HEK293T (cell line): ENCODE measurements at regions not wholly inside any gene's neighbourhood (a gene's known extent, or its start where the extent isn't known, plus 50 kb on each side); places are given as distances from the start of the nearest gene placed in this dataset.

Experiments used
- CTCF ChIA-PET: fragments of 350-600 bp; formaldehyde crosslinking; extraction: SDS; loops from one replicate; lab custom pipeline; 2021; ENCODE audit warnings: antibody characterized with exemption, inconsistent platforms; lab: Yijun Ruan, JAX
- POLR2A ChIA-PET: fragments of 350-600 bp; formaldehyde crosslinking; extraction: SDS; loops from one replicate; lab custom pipeline; 2020; ENCODE audit warnings: antibody characterized with exemption, inconsistent platforms; lab: Yijun Ruan, JAX
- DNase-seq: peaks from one replicate; pipeline ENCODE4 v3.0.0; 2012; ENCODE audit warnings: mixed read lengths; ENCODE audit errors: extremely low spot score
- ARNT ChIP-seq: fragments of 450-650 bp; IDR thresholded peaks from 2 replicates; pipeline ENCODE4 v1.6.1; 2017; ENCODE audit warnings: mild to moderate bottlenecking
- BHLHE40 ChIP-seq: fragments of 450-650 bp; IDR thresholded peaks from 2 replicates; pipeline ENCODE4 v1.6.1; 2016; ENCODE audit warnings: mild to moderate bottlenecking, moderate library complexity, borderline replicate concordance
- CTBP1 ChIP-seq: fragments of 450-650 bp; IDR thresholded peaks from 2 replicates; pipeline ENCODE4 v1.6.1; 2016; ENCODE audit warnings: borderline replicate concordance
- ELF4 ChIP-seq: fragments of 450-650 bp; IDR thresholded peaks from 2 replicates; pipeline ENCODE4 v1.6.1; 2017; ENCODE audit warnings: antibody characterized with exemption
- FOXA1 ChIP-seq: fragments of 450-650 bp; IDR thresholded peaks from 2 replicates; pipeline ENCODE4 v1.6.1; 2016; ENCODE audit warnings: mild to moderate bottlenecking
- FOXK2 ChIP-seq: fragments of 450-650 bp; IDR thresholded peaks from 2 replicates; pipeline ENCODE4 v1.6.1; 2016; ENCODE audit warnings: mild to moderate bottlenecking
- FOXM1 ChIP-seq: fragments of 450-650 bp; IDR thresholded peaks from 2 replicates; pipeline ENCODE4 v1.6.1; 2017; ENCODE audit warnings: mild to moderate bottlenecking, borderline replicate concordance
- HDGF ChIP-seq: fragments of 450-650 bp; IDR thresholded peaks from 2 replicates; pipeline ENCODE4 v1.6.1; 2017; ENCODE audit warnings: antibody characterized with exemption, borderline replicate concordance
- L3MBTL2 ChIP-seq: fragments of 450-650 bp; conservative IDR thresholded peaks from 2 replicates; pipeline ENCODE4 v1.6.1; 2016; ENCODE audit warnings: mild to moderate bottlenecking
- LEF1 ChIP-seq: fragments of 450-650 bp; IDR thresholded peaks from 2 replicates; pipeline ENCODE4 v1.6.1; 2017; ENCODE audit warnings: mild to moderate bottlenecking, borderline replicate concordance
- NFRKB ChIP-seq: fragments of 450-650 bp; IDR thresholded peaks from 2 replicates; pipeline ENCODE4 v1.6.1; 2016; ENCODE audit warnings: mild to moderate bottlenecking, moderate library complexity
- PKNOX1 ChIP-seq: fragments of 450-650 bp; IDR thresholded peaks from 2 replicates; pipeline ENCODE4 v1.6.1; 2016
- SP1 ChIP-seq: fragments of 450-650 bp; IDR thresholded peaks from 2 replicates; pipeline ENCODE4 v1.6.1; 2017
- SUZ12 ChIP-seq: fragments of 450-650 bp; IDR thresholded peaks from 2 replicates; pipeline ENCODE4 v1.6.1; 2016; ENCODE audit warnings: mild to moderate bottlenecking
- TARDBP ChIP-seq: fragments of 450-650 bp; IDR thresholded peaks from 2 replicates; pipeline ENCODE4 v1.6.1; 2016
- ZNF384 ChIP-seq: fragments of 450-650 bp; IDR thresholded peaks from 2 replicates; pipeline ENCODE4 v1.6.1; 2016

- POLR2A ChIA-PET, result no interaction called here
- TF ChIP-seq L3MBTL2 (no peak), SUZ12 (no peak), LEF1 (no peak), SP1 (no peak), BHLHE40 (no peak), FOXA1 (no peak), TARDBP (no peak), ELF4 (no peak), CTBP1 (no peak), NFRKB (no peak), HDGF (no peak), FOXM1 (no peak), ARNT (no peak), FOXK2 (no peak), PKNOX1 (no peak), ZNF384 (no peak)
- DNase-seq, result no peak
- CTCF ChIA-PET, result interaction anchor here (0.6 to 0.7 kb wide), 2 partner anchors 334 to 904 kb away, joined by 3 to 5 read pairs; no protein-coding TSS in a partner anchor
These were observed 166.0 kb upstream of the KLF12 start for GRCh38 chr13:74300162-74300561.

DNA sequence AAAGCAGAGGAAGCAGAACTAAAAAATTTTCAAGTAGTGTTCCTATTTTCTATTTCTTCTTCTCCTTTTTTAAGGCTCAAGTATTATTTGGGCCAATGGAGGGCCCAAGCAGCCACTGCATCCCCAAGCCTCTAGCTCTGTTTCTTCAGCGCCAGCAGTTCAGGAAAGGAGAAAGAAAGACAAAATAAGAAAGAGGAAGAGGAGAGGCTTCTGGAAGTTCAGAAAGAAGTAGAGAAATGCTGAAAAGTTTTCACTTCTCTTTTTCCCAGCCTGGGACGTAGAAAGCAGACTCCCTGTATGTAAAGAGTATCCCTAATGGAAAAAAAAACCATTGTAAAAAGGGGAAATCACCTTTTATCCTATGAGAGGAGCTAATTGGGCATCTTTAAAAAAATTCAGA is 165.5 kb upstream of the KLF12 start:
- DNase-seq, result no peak
- TF ChIP-seq ZNF384, result no peak
- TF ChIP-seq SP1, result no peak
- TF ChIP-seq LEF1, result no peak
- TF ChIP-seq ELF4, result no peak
- no peak for TF ChIP-seq FOXK2
- TF ChIP-seq CTBP1, result no peak
- no peak for TF ChIP-seq PKNOX1
- TF ChIP-seq HDGF, result no peak
- TF ChIP-seq SUZ12, result no peak
- no peak for TF ChIP-seq NFRKB
- no peak for TF ChIP-seq ARNT
- TF ChIP-seq FOXM1, result no peak
- no peak for TF ChIP-seq BHLHE40
- no peak for TF ChIP-seq FOXA1
- TF ChIP-seq L3MBTL2, result no peak
- no peak for TF ChIP-seq TARDBP
- ChIA-PET POLR2A (no interaction called here), CTCF (interaction anchor here (0.6 to 0.7 kb wide), 2 partner anchors 334 to 904 kb away, joined by 3 to 5 read pairs; no protein-coding TSS in a partner anchor)

- no peak for DNase-seq
- TF ChIP-seq ZNF384 (no peak), SP1 (no peak), ARNT (no peak), FOXA1 (no peak), PKNOX1 (no peak), LEF1 (no peak), L3MBTL2 (no peak), NFRKB (no peak), BHLHE40 (no peak), CTBP1 (no peak)
- ChIA-PET POLR2A (no interaction called here), CTCF (no interaction called here)
These were observed 164.7 kb upstream of the KLF12 start for GRCh38 chr13:74298923-74299322.

DNA sequence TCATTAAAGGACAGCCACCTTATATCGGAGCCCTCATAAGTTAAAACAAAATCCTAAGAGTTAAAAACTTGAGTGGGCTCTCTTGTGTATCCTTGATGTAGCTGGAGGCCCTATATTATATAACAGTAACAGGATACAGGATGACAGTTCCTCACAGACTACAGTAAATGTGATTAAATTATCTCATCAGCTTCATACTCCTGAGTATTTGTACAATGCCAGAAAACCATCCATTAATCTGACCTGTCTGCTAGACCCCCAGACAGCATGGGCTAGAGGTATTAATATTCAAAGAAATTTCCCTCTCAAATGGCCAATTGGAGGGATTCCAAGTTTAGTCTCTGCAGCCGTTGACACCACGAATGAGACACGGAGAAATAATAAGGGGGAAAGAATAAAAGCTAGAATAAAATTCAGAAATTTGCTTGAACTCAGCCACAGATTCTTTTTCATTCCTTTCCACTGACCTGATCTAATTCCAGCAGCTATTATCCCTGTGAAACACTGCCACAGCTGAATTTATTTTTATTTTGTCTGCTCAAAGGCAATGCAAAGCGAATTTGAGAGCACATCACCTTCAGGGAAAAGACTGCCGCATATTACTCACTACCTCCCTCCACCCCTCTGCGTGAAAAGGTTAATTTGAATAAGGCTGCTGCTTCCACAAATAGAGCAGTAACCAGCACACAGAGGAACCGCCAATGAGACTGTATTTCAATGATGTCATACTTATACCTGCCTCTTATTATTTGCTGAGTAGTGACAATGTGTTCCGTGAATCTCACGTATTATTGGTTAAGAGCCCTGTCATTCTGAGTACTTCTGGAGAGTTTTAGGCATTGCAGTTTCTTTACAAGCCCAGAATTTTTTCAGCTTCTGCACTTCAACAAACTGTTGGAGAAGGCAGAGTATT is 155.9 kb upstream of the KLF12 start:
- POLR2A ChIA-PET, result interaction anchor here (1.0 to 1.8 kb wide), 3 partner anchors 34 to 156 kb away, joined by 3 to 5 read pairs (median 4); partner anchors contain the start of gene KLF12
- CTCF ChIA-PET, result interaction anchor here (1.8 kb wide), 1 partner anchor 35 kb away, joined by 4 read pairs; no protein-coding TSS in a partner anchor
- peak; percentile 88 for DNase-seq
- TF ChIP-seq ZNF384 (no peak), PKNOX1 (peak; percentile 100)

DNA sequence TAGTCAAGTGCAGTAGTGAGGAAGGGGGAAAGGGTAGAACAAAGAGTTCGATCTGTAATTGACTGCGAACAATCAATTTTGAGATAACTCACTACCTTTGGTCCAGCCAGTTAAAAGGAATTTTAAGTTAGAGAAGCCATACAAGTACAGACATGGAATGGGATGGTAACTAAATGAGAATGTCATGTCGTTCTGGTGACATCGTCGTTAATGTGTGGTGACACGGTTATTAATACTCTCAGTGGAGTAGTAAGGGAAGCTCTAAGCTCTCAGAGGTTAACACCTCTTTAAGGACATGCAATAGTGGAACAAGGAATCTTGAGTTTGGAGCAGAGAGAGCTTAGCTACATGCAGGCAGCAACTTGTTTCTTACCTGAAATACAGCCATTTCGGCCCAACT is 154.9 kb upstream of the KLF12 start:
- CTCF ChIA-PET, result interaction anchor here (1.2 to 1.8 kb wide), 5 partner anchors 12 to 930 kb away, joined by 3 to 6 read pairs (median 5); no protein-coding TSS in a partner anchor
- peak; percentile 3; the same call in 1 of the 2 replicates for TF ChIP-seq PKNOX1
- TF ChIP-seq SUZ12, result no peak
- TF ChIP-seq FOXM1, result no peak
- TF ChIP-seq BHLHE40, result no peak
- no peak for TF ChIP-seq CTBP1
- no peak for TF ChIP-seq FOXK2
- TF ChIP-seq L3MBTL2, result no peak
- POLR2A ChIA-PET, result interaction anchor here (0.8 to 1.4 kb wide), 3 partner anchors 36 to 159 kb away, joined by 3 to 7 read pairs (median 4); partner anchors contain the start of gene KLF12
- DNase-seq, result no peak
